ENCODE measurements at regions not wholly inside any gene's neighbourhood (a gene's known extent, or its start where the extent isn't known, plus 50 kb on each side); places are given as distances from the start of the nearest gene placed in this dataset.
A peak's percentile ranks its signal among the peaks of the same experiment; 100 is the strongest.

- DNase-seq, result no peak
Measured at GRCh38 chr18:73961804-73962203, 185.8 kb downstream of the FBXO15 start.

GRCh38 chr18:73959352-73959751, 188.3 kb downstream of the FBXO15 start:
- no peak for DNase-seq

- DNase-seq, result no peak
Measured at GRCh38 chr18:73954268-73954667, 193.4 kb downstream of the FBXO15 start.

GRCh38 chr18:73952296-73952946, 195.2 kb downstream of the FBXO15 start:
- DNase-seq, result no peak

- no peak for DNase-seq
Measured at GRCh38 chr18:73950116-73950700, 197.4 kb downstream of the FBXO15 start.

GRCh38 chr18:73948497-73948896, 199.1 kb downstream of the FBXO15 start:
- no peak for DNase-seq

- DNase-seq, result no peak
Measured at GRCh38 chr18:73948084-73948483, 199.6 kb downstream of the FBXO15 start.

GRCh38 chr18:73947180-73947921, 200.3 kb downstream of the FBXO15 start:
- peak; percentile 12 for DNase-seq

- DNase-seq, result no peak
Measured at GRCh38 chr18:73945130-73945792, 202.4 kb downstream of the FBXO15 start.

GRCh38 chr18:73944715-73945114, 202.9 kb downstream of the FBXO15 start:
- no peak for DNase-seq

- DNase-seq, result no peak
Measured at GRCh38 chr18:73943763-73944162, 203.9 kb downstream of the FBXO15 start.

GRCh38 chr18:73942956-73943355, 204.7 kb downstream of the FBXO15 start:
- no peak for DNase-seq

GRCh38 chr18:73942081-73942625, 205.5 kb downstream of the FBXO15 start:
- no peak for DNase-seq

- no peak for DNase-seq
Measured at GRCh38 chr18:73940721-73941120, 206.9 kb downstream of the FBXO15 start.

GRCh38 chr18:73939391-73939790, 208.2 kb downstream of the FBXO15 start:
- DNase-seq, result no peak

- no peak for DNase-seq
Measured at GRCh38 chr18:73933685-73934084, 213.9 kb downstream of the FBXO15 start.

- no peak for DNase-seq
Measured at GRCh38 chr18:73932976-73933375, 214.7 kb downstream of the FBXO15 start.

- no peak for DNase-seq
Measured at GRCh38 chr18:73927496-73927895, 220.1 kb downstream of the FBXO15 start.

GRCh38 chr18:73924836-73925235, 222.8 kb downstream of the FBXO15 start:
- DNase-seq, result no peak

GRCh38 chr18:73924307-73924706, 223.3 kb downstream of the FBXO15 start:
- DNase-seq, result no peak

- DNase-seq, result no peak
Measured at GRCh38 chr18:73923866-73924265, 223.8 kb downstream of the FBXO15 start.

- no peak for DNase-seq
Measured at GRCh38 chr18:73920033-73920432, 227.6 kb downstream of the FBXO15 start.

- no peak for DNase-seq
Measured at GRCh38 chr18:73918816-73919215, 228.8 kb downstream of the FBXO15 start.
